Large intestine (tissue), 3 donors: ENCODE measurements at regions not wholly inside any gene's neighbourhood (a gene's known extent, or its start where the extent isn't known, plus 50 kb on each side); places are given as distances from the start of the nearest gene placed in this dataset.
"Not testable (repeated sequence)": the region's sequence is repeated elsewhere in the genome, so short reads cannot be mapped to it uniquely, and the experiment has no call there.

Source experiments
- DNase-seq, 2 donors: peaks; one replicate each; pipeline versions ENCODE4 v3.0.0 to v3.0.0-alpha.2; 2013
- H3K27ac ChIP-seq: one replicate; pipeline ENCODE4 v1.5.1; 2013; ENCODE audit warnings: low read length
- H3K27me3 ChIP-seq: 2 replicates; pipeline ENCODE4 v1.6.1; 2013; ENCODE audit warnings: low read length; ENCODE audit not compliant: control insufficient read depth, insufficient read depth
- H3K36me3 ChIP-seq: 2 replicates; pipeline ENCODE4 v1.6.1; 2013; ENCODE audit warnings: low read length; ENCODE audit not compliant: control insufficient read depth, insufficient read depth
- H3K4me1 ChIP-seq: one replicate; pipeline ENCODE4 v1.6.1; 2013; ENCODE audit warnings: low read length; ENCODE audit not compliant: control insufficient read depth, insufficient read depth
- H3K4me3 ChIP-seq: one replicate; pipeline ENCODE4 v1.5.1; 2013; ENCODE audit warnings: low read length
- H3K9me3 ChIP-seq: one replicate; pipeline ENCODE4 v1.6.1; 2013; ENCODE audit warnings: mild to moderate bottlenecking, low read depth, low read length, moderate library complexity; ENCODE audit not compliant: control insufficient read depth
- WGBS: methylation state at CpG from one replicate; pipeline ENCODE4 v1.1.5; 2013; ENCODE audit warnings: low lambda C conversion rate; ENCODE audit not compliant: insufficient coverage; 5-methylcytosine and 5-hydroxymethylcytosine counted together

- no peaks in the 10 kb centered on the region for H3K4me1 ChIP-seq
- H3K27me3 ChIP-seq = peaks cover 6% of the 10 kb centered on the region
- H3K27ac ChIP-seq = no peak overlapping the region
- no peaks in the 10 kb centered on the region for H3K36me3 ChIP-seq
- no peaks in the 10 kb centered on the region for H3K9me3 ChIP-seq
- H3K4me3 ChIP-seq = no peak overlapping the region
- peak; percentile 10 to 14 for DNase-seq
- no CpG with 5 or more reads among the region's 9 CpGs for WGBS
These were observed 211.6 kb downstream of the MSX2 start for GRCh38 chr5:174935854-174936474.

DNA sequence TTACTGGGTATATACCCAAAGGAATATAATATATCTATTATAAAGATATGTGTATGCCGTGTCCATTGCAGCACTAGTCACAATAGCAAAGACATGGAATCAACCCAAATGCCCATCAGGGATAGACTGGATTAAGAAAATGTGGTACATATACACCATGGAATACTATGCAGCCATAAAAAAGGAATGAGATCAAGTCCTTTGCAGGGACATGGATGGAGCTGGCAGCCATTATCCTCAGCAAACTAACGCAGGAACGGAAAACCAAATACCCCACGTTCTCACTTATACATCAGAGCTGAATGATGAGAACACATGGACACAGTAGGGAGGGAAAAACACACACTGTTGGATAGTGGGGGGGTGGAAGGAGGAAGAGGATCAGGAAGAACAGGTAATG, 206.7 kb downstream of the MSX2 start:
- not testable (repeated sequence) for H3K27ac ChIP-seq, H3K4me1 ChIP-seq, H3K4me3 ChIP-seq, H3K9me3 ChIP-seq, DNase-seq, H3K27me3 ChIP-seq, H3K36me3 ChIP-seq
- WGBS = 100% methylated on average over 2 of the region's 4 CpGs

GRCh38 chr5:174925586-174925985, 201.2 kb downstream of the MSX2 start:
- Histone ChIP-seq H3K27me3 (no peaks in the 10 kb centered on the region), H3K4me1 (no peaks in the 10 kb centered on the region), H3K9me3 (no peaks in the 10 kb centered on the region), H3K27ac (no peak overlapping the region), H3K36me3 (no peaks in the 10 kb centered on the region), H3K4me3 (no peak overlapping the region)
- DNase-seq = no peak
- WGBS = no CpG with 5 or more reads among the region's 1 CpG

GRCh38 chr5:174922955-174923354, 198.6 kb downstream of the MSX2 start:
- Histone ChIP-seq H3K4me3 (no peak overlapping the region), H3K27me3 (no peaks in the 10 kb centered on the region), H3K4me1 (no peaks in the 10 kb centered on the region), H3K36me3 (no peaks in the 10 kb centered on the region), H3K27ac (no peak overlapping the region), H3K9me3 (no peaks in the 10 kb centered on the region)
- WGBS = no CpG with 5 or more reads among the region's 20 CpGs
- DNase-seq = no peak

GRCh38 chr5:174920906-174921550, 196.6 kb downstream of the MSX2 start:
- Histone ChIP-seq H3K36me3 (no peaks in the 10 kb centered on the region), H3K4me1 (no peaks in the 10 kb centered on the region), H3K27me3 (no peaks in the 10 kb centered on the region), H3K27ac (no peak overlapping the region), H3K9me3 (no peaks in the 10 kb centered on the region), H3K4me3 (no peak overlapping the region)
- WGBS = no CpG with 5 or more reads among the region's 8 CpGs
- no peak for DNase-seq

DNA sequence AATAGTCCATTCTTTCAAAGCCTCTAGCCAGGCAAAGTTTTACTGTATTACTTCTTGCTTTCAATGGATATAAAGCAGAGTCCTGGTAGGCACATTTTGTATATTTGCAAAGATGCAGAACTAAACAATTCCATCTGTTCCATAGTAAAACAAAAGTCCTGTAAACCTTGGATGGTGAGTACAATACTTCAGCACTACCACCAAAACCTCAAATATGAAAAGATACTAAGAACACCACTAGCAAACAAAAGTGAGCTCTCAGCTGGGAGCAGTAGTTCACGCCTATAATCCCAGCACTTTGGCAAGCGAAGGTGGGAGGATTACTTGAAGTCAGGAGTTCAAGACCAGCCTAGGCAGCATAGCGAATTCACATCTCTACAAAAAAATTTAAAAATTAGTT, 195.0 kb downstream of the MSX2 start:
- H3K9me3 ChIP-seq = no peaks in the 10 kb centered on the region
- H3K27ac ChIP-seq = no peak overlapping the region
- no peaks in the 10 kb centered on the region for H3K4me1 ChIP-seq
- H3K4me3 ChIP-seq = no peak overlapping the region
- DNase-seq = no peak
- WGBS = no CpG with 5 or more reads among the region's 3 CpGs
- H3K27me3 ChIP-seq = no peaks in the 10 kb centered on the region
- H3K36me3 ChIP-seq = no peaks in the 10 kb centered on the region

- no peaks in the 10 kb centered on the region for H3K9me3 ChIP-seq
- no peak overlapping the region for H3K27ac ChIP-seq
- no peak for DNase-seq
- H3K4me3 ChIP-seq = no peak overlapping the region
- no peaks in the 10 kb centered on the region for H3K27me3 ChIP-seq
- no peaks in the 10 kb centered on the region for H3K4me1 ChIP-seq
- WGBS = no CpG with 5 or more reads among the region's 1 CpG
- H3K36me3 ChIP-seq = no peaks in the 10 kb centered on the region
These were observed 194.3 kb downstream of the MSX2 start for GRCh38 chr5:174918655-174919054.

DNA sequence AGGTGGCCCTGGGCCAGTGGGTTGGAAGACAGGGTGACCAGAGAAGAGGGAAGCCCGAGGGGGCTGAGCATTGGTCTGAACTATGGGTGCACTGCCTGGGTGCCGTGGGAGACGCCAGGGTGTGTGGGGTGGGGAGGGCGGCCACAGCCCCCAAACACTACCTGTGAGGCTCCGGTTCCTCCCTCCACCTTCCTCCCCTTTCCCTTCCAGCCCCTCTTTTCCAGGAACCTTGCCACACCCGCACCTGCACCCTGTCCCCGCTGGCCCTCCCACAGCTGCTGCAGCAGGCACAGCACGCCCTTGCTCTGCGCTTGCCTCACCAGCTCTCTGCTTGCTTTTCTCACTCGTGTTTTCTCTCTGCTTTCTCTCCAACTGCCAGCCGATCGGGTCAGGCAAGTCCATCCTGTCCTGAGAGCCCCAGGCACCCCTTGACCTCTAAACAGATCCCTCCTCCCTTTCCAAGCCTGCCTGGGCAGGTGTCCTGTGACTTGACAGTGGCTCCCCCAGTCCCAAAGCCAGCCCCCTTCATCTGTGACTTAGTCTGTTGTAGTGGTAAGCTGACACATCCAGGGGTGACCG, 193.7 kb downstream of the MSX2 start:
- H3K36me3 ChIP-seq = no peaks in the 10 kb centered on the region
- no peak for DNase-seq
- no peaks in the 10 kb centered on the region for H3K4me1 ChIP-seq
- no peak overlapping the region for H3K4me3 ChIP-seq
- no peaks in the 10 kb centered on the region for H3K27me3 ChIP-seq
- no peaks in the 10 kb centered on the region for H3K9me3 ChIP-seq
- WGBS = 60% methylated on average over 1 of the region's 13 CpGs
- H3K27ac ChIP-seq = no peak overlapping the region

DNA sequence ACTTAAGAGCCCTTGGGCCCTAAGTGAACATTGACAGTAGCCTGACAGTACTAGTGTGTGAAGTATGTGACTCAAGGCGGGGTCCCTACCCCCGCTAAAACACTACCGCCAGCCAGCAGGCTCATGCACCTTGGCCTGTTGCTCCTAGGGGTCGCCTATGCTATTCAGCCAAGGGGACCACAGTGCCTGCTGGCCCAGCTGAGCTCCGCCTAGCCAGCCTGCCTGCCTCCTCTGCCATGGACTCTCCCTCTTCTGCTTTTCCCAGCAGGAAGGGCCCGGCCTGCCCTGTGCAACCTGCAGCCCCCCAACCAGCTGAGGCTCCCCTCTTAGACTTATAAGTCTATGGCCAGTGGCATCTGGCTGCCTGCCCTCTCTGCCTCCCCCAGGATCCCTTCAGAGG, 193.1 kb downstream of the MSX2 start:
- not testable (repeated sequence) for H3K4me3 ChIP-seq, H3K36me3 ChIP-seq, H3K27me3 ChIP-seq, H3K9me3 ChIP-seq, H3K27ac ChIP-seq, DNase-seq, H3K4me1 ChIP-seq
- no CpG with 5 or more reads among the region's 6 CpGs for WGBS

DNA sequence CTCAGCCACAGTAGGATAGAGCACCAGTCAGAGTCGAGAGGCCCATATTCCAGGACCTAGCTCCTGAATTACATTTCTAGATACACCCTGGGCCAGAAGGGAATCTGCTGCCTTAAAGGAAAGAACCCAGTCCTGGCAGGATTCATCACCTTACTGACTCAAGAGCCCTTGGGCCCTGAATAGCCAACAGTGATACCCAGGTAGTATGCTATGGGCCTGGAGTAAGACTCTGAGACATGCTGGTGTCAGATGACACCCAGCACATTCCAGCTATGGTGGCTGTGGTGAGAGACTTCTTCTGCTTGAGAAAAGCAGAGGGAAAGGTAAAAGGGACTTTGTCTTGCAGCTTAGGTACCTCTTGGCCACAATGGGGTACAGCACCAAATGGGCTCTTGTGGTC, 192.5 kb downstream of the MSX2 start:
- WGBS = no CpG with 5 or more reads among the region's 1 CpG
- not testable (repeated sequence) for DNase-seq

GRCh38 chr5:174916227-174916626, 191.8 kb downstream of the MSX2 start:
- no CpG with 5 or more reads among the region's 8 CpGs for WGBS
- H3K9me3 ChIP-seq = no peaks in the 10 kb centered on the region
- no peaks in the 10 kb centered on the region for H3K27me3 ChIP-seq
- no peak overlapping the region for H3K4me3 ChIP-seq
- DNase-seq = no peak
- no peaks in the 10 kb centered on the region for H3K36me3 ChIP-seq
- H3K4me1 ChIP-seq = no peaks in the 10 kb centered on the region
- H3K27ac ChIP-seq = no peak overlapping the region

More for the DNA sequence above, 192.5 kb downstream of the MSX2 start:
- H3K36me3 ChIP-seq, H3K4me1 ChIP-seq, H3K27ac ChIP-seq, H3K27me3 ChIP-seq, H3K4me3 ChIP-seq, H3K9me3 ChIP-seq: not testable (repeated sequence)
